Natural killer cell (primary cell): ENCODE measurements at regions not wholly inside any gene's neighbourhood (a gene's known extent, or its start where the extent isn't known, plus 50 kb on each side); places are given as distances from the start of the nearest gene placed in this dataset.

ENCODE experiments used
- ATAC-seq, 3 donors: fragments of 150-1000 bp in 2 of 3; fragments of 200-7000 bp in 1 of 3; cut with Tn5 transposase; 1 replicate in 1 of 3; 2 replicates in 2 of 3; pipeline ENCODE4 v1.10.0; 2021; ENCODE audit warnings: mild to moderate bottlenecking in 2 of 3, moderate library complexity in 2 of 3
- DNase-seq, 2 donors: peaks; one replicate each; pipeline versions ENCODE4 v3.0.0 to v3.0.0-alpha.2; 2013 to 2021; ENCODE audit warnings: mixed read lengths in 1 of 2
- H3K27ac ChIP-seq: one replicate; pipeline ENCODE4 v1.5.1; 2013; ENCODE audit warnings: mild to moderate bottlenecking, low read length
- H3K27me3 ChIP-seq: one replicate; pipeline ENCODE4 v1.6.1; 2013; ENCODE audit warnings: low read length; ENCODE audit not compliant: control insufficient read depth, insufficient read depth
- H3K36me3 ChIP-seq: one replicate; pipeline ENCODE4 v1.6.1; 2013; ENCODE audit warnings: low read length; ENCODE audit not compliant: control insufficient read depth, insufficient read depth
- H3K4me1 ChIP-seq: one replicate; pipeline ENCODE4 v1.6.1; 2013; ENCODE audit warnings: low read length; ENCODE audit not compliant: control insufficient read depth, insufficient read depth
- H3K4me3 ChIP-seq: one replicate; pipeline ENCODE4 v1.5.1; 2013; ENCODE audit warnings: low read length
- H3K9me3 ChIP-seq: one replicate; pipeline ENCODE4 v1.6.1; 2013; ENCODE audit warnings: low read length; ENCODE audit not compliant: control insufficient read depth, insufficient read depth
- H3K27ac Mint-ChIP-seq, 2 donors: one replicate each; pipeline ENCODE4 v1.8.0; 2022; ENCODE audit warnings: mild to moderate bottlenecking in 2 of 2, mixed read lengths in 2 of 2, moderate library complexity in 1 of 2
- H3K27me3 Mint-ChIP-seq, 2 donors: one replicate each; pipeline ENCODE4 v1.8.0; 2022; ENCODE audit warnings: low read depth in 2 of 2, mixed read lengths in 2 of 2
- H3K36me3 Mint-ChIP-seq: one replicate; pipeline ENCODE4 v1.8.0; 2022; ENCODE audit warnings: mixed read lengths
- H3K4me1 Mint-ChIP-seq, 2 donors: one replicate each; pipeline ENCODE4 v1.8.0; 2022; ENCODE audit warnings: mixed read lengths in 2 of 2
- H3K4me3 Mint-ChIP-seq: one replicate; pipeline ENCODE4 v1.8.0; 2022; ENCODE audit warnings: mild to moderate bottlenecking, moderate library complexity, mixed read lengths
- H3K9me3 Mint-ChIP-seq, 2 donors: one replicate each; pipeline ENCODE4 v1.8.0; 2022; ENCODE audit warnings: mixed read lengths in 2 of 2
- WGBS: methylation state at CpG from one replicate; pipeline ENCODE4 v1.1.7; 2013; ENCODE audit warnings: missing lambda C conversion rate; ENCODE audit not compliant: insufficient coverage; 5-methylcytosine and 5-hydroxymethylcytosine counted together
- intact Hi-C: fragments of 100-400 bp; cut with micrococcal nuclease; formaldehyde crosslinking; loops from one replicate; pipeline ENCODE4 v1.14.2; 2022
- TF ChIP-seq, protein P1 (sequence below): fragments of 200-600 bp; IDR thresholded peaks from one replicate; pipeline ENCODE4 v1.8.0; 2022; ENCODE audit warnings: antibody characterized with exemption

DNA sequence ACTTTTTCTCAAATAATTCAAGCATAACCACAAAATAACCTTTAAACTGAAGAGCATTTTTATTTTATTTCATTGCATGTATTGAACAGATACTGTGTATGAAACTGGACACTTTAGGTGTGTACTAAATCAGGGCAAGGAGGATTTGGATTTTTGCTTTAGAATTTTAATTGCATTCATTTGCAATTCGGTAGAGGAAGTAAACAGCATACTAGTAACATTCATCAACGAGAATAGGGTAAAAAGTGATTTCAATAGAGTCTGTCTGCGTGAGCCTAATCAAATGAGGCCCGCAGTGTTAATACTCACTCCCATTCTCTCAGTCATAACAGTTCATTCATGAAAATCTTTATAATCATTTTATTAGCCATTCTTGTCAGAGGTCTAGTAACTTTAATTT lies 200.2 kb downstream of the SPRY2 start:
- Histone ChIP-seq H3K4me3 (no peak overlapping the region), H3K36me3 (no peaks in the 10 kb centered on the region), H3K27me3 (no peaks in the 10 kb centered on the region), H3K4me1 (no peaks in the 10 kb centered on the region), H3K9me3 (no peaks in the 10 kb centered on the region), H3K27ac (no peak overlapping the region)
- Mint-ChIP-seq H3K27me3 (no peaks in the 10 kb centered on the region), H3K4me3 (no peak overlapping the region), H3K4me1 (no peaks in the 10 kb centered on the region), H3K36me3 (no peaks in the 10 kb centered on the region), H3K9me3 (no peaks in the 10 kb centered on the region), H3K27ac (no peak overlapping the region)
- TF ChIP-seq, protein P1, sequence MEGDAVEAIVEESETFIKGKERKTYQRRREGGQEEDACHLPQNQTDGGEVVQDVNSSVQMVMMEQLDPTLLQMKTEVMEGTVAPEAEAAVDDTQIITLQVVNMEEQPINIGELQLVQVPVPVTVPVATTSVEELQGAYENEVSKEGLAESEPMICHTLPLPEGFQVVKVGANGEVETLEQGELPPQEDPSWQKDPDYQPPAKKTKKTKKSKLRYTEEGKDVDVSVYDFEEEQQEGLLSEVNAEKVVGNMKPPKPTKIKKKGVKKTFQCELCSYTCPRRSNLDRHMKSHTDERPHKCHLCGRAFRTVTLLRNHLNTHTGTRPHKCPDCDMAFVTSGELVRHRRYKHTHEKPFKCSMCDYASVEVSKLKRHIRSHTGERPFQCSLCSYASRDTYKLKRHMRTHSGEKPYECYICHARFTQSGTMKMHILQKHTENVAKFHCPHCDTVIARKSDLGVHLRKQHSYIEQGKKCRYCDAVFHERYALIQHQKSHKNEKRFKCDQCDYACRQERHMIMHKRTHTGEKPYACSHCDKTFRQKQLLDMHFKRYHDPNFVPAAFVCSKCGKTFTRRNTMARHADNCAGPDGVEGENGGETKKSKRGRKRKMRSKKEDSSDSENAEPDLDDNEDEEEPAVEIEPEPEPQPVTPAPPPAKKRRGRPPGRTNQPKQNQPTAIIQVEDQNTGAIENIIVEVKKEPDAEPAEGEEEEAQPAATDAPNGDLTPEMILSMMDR = no peak
- 100% methylated on average over 2 of the region's 4 CpGs for WGBS
- intact Hi-C loops = no loop called here
- DNase-seq = no peak
- no peak for ATAC-seq

DNA sequence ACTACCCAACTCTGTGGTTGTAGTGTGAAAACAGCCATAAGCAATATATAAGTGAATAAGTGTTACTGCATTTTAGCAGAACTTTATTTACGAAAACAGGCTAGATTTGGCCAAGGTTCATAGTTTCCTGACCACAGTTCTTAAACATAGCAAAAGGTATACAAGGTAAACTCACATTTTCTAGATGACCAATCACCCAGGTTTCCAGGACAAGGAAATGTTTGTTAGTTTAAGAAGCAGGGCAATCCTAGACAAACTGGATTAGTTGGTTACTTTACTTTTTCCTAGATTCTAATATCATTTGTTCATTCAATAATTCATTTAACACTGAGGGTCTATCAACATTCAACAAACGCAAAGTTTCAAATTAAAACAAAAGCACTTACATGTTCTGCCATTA lies 201.7 kb downstream of the SPRY2 start:
- DNase-seq = no peak
- no CpG with 5 or more reads among the region's 2 CpGs for WGBS
- Mint-ChIP-seq H3K36me3 (no peaks in the 10 kb centered on the region), H3K27ac (no peak overlapping the region), H3K4me3 (no peak overlapping the region), H3K4me1 (no peaks in the 10 kb centered on the region), H3K27me3 (no peaks in the 10 kb centered on the region), H3K9me3 (no peaks in the 10 kb centered on the region)
- TF ChIP-seq, protein P1 = no peak
- intact Hi-C loops = no loop called here
- Histone ChIP-seq H3K4me1 (no peaks in the 10 kb centered on the region), H3K4me3 (no peak overlapping the region), H3K27me3 (no peaks in the 10 kb centered on the region), H3K9me3 (no peaks in the 10 kb centered on the region), H3K27ac (no peak overlapping the region), H3K36me3 (no peaks in the 10 kb centered on the region)
- no peak for ATAC-seq

DNA sequence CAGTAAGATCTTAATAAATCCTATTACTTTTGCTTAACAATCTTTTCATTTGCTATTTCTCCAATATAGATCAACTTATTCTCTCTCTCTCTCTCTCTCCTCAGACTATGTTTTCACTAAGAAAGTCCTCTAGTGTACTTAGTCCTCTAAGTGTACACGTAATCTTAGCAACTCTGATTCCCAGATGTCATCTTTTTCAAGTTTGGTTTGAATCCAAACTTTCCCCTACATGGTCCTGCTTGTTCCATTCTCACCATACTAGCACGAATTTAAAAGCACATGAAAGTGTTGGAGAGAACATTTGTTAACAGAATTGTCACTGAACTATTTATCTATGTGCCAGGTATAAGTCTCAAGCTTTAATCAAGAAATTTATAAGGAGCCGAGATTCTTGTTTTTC lies 202.9 kb downstream of the SPRY2 start:
- Mint-ChIP-seq H3K27me3 (peaks cover 0 to 6% of the 10 kb centered on the region in 2 donors), H3K27ac (no peak overlapping the region), H3K4me1 (no peaks in the 10 kb centered on the region), H3K9me3 (no peaks in the 10 kb centered on the region), H3K36me3 (no peaks in the 10 kb centered on the region), H3K4me3 (no peak overlapping the region)
- Histone ChIP-seq H3K27me3 (no peaks in the 10 kb centered on the region), H3K4me3 (no peak overlapping the region), H3K9me3 (no peaks in the 10 kb centered on the region), H3K4me1 (no peaks in the 10 kb centered on the region), H3K27ac (no peak overlapping the region), H3K36me3 (no peaks in the 10 kb centered on the region)
- intact Hi-C loops = no loop called here
- ATAC-seq = no peak
- TF ChIP-seq, protein P1 = no peak
- DNase-seq = no peak
- 93% methylated on average over 3 of the region's 3 CpGs for WGBS

DNA sequence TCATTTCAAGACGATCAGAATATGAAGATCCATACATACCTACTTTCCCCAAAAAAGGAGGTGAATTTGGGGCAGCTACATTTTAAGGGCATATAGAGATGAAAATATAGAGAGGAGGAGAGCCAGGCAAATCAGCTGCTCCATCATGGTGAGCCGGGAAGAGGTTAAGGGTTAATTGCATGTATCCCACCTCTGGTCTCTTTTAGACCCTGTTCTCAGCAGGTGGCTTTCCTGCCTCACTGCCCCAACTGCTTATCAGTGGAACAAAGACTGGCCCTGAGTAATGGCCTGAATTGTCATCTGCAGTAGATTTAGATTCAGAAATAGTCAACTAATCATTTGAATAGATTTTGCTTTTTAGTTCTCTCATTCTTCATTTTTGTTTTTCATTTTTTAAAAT lies 206.6 kb downstream of the SPRY2 start:
- Mint-ChIP-seq H3K9me3 (no peaks in the 10 kb centered on the region), H3K36me3 (no peaks in the 10 kb centered on the region), H3K27ac (no peak overlapping the region), H3K4me3 (no peak overlapping the region), H3K4me1 (no peaks in the 10 kb centered on the region), H3K27me3 (peaks cover 0 to 6% of the 10 kb centered on the region in 2 donors)
- TF ChIP-seq, protein P1 = no peak
- Histone ChIP-seq H3K36me3 (no peaks in the 10 kb centered on the region), H3K9me3 (no peaks in the 10 kb centered on the region), H3K27me3 (no peaks in the 10 kb centered on the region), H3K4me1 (no peaks in the 10 kb centered on the region), H3K27ac (no peak overlapping the region), H3K4me3 (no peak overlapping the region)
- no peak for DNase-seq
- ATAC-seq = no peak
- intact Hi-C loops = no loop called here
- 100% methylated on average over 1 of the region's 2 CpGs for WGBS
